Stimulated activated CD4-positive, alpha-beta T cell treated with anti-CD3 and anti-CD28 coated beads, Interleukin-12 subunit alpha, Interleukin-12 subunit beta, amount 100 ng/mL, for 4 hours (primary cell): ENCODE measurements at regions not wholly inside any gene's neighbourhood (a gene's known extent, or its start where the extent isn't known, plus 50 kb on each side); places are given as distances from the start of the nearest gene placed in this dataset.

Source experiments
- DNase-seq: peaks from one replicate; pipeline ENCODE4 v3.0.0-alpha.2; 2020

DNA sequence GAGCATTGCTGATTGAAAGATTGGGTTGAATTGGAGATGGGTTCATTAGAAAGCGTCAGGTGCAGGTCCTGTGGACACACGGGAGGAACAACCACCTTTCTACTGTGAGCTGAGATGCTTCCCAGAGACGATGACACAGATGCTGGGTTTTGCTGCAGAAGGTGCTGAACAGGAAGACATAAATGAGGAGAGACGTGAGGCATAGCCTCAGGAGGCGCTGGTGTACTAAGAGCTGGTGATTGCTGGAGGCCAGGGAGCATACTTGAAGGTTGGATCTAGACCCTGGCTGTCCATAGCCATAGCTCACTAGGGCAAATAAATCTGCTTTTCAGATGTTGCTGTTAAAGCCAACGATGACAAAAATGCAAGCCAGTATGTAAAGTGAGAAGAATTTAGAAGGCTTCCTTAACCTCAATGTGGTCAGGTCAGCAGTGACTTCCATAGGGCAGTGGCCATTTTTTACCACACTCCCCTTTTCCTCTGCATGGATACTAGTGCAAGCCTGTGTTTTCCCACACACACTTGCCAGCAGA is 153.7 kb downstream of the SOX11 start:
- no peak for DNase-seq

DNA sequence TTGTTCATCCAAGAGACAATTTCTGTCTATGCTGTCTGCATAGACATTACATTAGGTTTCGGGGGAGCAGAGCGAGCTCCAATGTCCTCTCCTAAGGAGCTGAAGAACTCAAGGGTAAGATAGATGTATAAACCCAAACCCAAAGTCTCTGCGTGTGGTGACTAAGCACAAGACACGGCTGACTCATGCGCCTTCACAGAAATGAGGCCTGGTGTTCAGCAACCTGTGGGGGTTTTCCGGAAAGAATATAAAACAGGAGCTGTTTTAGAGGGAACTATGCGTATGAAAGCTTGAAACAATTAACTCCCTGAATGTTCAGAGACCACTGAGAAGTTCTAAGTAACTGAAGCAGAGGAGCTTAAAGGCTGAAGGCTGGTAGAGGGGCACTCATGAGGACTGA is 154.7 kb downstream of the SOX11 start:
- DNase-seq: no peak

DNA sequence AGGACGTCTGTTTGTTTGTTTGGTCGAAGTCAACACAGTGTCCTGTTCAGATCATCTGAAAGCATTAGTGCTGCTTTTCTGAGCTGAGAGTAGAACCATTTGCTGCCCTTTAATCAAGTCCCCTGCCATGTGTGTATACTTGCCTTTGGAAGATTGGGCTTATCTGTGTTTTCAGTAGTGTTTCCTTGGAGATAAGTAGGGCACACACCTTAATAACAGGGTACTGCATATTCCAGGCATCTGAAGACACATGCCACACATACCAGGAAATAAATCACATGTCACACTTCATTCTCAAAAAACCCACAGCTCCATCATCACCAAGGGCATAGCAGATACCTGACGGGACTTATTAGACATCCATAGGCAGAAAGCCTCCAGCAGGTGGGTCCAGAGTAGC is 157.4 kb downstream of the SOX11 start:
- no peak for DNase-seq

DNA sequence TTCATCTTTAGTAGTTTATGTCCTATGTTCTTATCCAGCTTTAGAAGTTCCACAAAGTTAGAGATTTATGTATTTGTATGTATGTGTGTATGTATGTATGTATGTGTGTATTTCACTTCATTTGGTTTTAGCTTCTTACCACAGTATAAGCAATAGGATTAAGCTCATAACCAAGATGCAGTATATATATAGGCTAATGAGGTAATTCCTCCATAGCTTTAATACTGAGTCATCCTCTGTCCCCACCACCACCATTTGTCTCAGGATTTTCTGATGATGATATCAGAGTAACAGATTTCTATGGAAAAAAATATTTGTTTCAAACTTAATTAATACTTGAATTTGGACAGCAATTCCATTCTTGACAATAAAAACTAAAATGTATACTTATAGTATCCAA is 159.2 kb downstream of the SOX11 start:
- DNase-seq: no peak

DNA sequence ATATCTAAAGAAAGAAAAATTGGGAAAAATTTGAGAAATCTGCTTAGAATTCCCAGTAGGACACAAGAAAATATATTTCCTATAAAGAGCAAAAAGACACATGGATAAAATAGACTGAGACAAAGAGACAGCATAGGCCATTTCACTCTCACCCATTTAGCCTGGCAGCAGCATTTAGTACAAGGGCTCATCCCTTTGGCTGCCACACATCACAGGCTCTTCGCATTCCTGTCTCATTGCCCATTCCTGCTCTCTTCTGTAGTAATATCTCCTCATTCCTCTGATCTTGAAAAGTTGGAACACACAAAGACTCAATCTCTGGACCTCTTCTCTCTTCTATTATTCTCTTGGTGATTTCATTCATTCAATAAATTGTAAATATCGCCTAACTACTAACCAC is 162.6 kb downstream of the SOX11 start:
- no peak for DNase-seq

DNA sequence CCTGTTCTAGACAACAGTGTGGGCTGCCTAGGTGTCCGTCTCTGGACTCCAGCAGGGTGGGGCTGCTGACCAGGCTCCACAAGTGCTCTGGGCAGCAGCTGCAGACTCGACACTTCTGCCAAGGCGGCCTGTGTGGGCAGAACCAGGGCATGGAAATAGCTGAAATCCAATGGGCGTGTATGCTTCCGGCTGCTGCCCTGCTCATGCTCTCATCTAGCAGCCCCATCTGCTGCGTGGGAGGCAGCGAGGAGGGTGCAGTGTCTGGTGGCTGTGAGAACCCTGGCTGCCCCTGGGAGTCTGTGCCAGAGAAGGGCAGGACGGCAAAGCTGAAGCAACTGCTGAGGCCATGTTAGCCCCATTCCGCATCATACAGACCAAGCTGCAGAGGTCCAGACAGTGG is 174.9 kb downstream of the SOX11 start:
- DNase-seq: no peak

DNA sequence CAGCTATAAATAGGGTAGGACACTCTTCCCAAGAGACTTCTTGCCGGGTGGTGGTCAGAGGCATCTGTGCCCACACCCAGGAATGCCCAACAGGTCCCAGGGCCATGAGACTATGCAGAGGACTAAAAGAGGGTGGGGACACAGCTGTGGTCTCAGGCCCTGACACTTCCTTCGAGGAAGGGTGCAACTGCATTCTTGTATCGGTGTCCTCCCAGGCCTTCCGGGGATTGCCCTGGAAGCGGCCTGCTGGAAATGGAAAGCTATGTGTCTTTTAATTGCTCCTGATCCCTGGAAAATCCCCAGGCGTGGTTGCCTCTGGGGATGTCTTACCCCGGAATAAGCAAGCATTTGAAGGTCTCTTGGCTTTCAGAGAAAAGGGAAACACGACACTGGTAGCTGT is 176.7 kb downstream of the SOX11 start:
- no peak for DNase-seq

DNA sequence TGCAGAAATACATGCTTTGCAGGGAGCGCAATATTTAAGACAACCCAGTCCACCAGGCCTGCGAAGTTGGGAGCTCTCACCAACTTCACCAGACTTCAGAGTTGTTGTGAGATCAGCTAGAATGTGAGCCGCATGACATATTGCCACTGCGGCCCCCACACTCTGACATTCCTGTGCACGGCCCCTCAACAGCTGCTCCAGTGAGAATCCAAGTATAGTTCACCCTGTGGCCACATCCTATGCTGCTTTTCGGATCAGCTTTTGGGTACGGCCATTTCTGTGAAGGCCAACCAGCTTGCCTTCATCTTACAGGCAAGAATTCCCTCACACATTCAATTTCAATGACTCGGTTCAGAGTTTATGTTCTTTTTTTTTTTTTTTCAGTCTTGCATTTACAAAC is 177.8 kb downstream of the SOX11 start:
- DNase-seq: no peak

DNA sequence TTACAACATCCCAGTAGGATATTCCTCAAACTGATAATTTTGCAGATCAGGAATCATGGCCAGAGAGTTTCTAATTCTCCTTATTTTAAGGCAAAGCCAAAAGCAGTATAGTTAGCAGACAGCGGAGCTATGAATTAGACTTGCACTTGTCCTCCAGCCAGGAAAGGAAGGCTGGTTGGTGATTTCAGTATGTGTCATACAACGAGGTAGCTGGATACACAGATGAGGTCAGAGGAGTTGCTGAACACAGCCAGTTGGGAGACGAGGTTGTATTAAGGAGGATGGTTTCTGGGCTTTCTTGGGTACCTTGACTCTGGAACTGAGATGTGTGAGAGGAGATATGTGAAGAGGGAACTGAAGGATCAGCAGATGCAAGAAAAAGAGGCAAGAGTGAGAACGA is 185.2 kb downstream of the SOX11 start:
- DNase-seq: no peak

DNA sequence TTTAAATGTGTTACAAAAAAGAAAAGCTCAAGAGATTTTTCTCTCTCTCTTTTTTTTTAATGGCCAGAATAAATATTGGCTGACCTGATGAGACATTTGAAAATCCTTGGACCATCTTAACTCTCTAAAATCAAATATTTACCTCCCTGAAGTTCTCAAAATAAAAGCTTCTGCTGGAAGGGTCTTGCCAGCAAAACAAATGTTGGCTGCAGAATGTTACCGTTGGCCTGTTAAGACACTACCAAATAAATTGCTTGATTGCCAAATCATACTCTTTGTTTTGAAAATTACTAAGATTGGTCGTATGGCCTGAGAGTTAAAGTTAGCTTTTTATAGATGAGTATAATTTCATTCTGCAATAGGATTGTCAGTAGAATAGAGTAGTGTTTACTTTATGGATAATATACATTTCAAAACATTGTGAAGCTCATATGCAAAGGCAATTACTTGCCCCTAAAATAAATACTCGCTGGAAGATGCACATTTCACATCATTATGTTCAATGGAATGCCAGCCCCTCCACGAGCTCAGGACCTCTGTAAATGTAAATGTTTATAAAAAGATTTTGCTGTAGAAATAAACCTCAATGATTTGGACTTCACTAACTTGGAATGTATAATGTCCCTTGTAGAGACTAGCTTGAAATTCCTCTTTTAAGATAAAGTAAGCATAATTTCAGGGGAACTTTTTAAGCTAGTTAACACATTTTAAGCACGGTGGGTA is 193.4 kb downstream of the SOX11 start:
- DNase-seq: no peak

DNA sequence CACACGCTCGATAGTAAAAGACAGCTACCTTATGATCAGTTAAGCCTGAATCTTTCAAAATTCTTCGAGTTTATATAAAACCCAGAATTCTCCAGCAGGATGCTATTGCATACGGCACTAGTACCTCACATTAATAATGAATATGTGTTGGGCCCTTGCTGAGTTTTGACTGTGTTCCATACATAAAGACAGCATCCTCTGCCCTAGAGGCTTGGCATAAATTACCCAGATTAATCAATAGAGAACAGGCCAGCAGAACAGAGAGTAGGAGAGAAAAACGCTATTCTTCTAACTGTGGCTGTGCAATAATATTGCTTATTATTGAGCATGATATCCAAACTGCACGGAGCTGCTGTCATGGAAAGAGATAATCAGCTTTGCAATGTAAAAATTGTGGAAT is 194.3 kb downstream of the SOX11 start:
- DNase-seq: no peak

DNA sequence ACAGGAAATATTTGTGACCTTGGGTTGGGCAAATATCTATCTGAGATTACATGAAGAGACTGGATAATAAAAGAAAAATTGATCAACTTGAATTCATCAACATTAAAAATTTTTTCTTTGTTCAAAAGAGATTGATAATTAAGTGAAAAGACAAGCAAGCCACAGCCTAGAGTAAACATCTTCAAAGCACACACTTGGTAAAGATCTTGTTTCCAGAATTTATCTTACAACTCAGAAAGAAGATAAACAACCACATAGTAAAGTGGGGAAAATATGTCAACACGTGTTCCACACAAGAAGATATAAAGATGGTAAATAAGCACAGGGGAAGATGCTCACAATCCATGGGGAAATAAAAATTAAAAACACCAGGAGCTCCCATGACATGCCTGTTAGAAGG is 195.9 kb downstream of the SOX11 start:
- no peak for DNase-seq

DNA sequence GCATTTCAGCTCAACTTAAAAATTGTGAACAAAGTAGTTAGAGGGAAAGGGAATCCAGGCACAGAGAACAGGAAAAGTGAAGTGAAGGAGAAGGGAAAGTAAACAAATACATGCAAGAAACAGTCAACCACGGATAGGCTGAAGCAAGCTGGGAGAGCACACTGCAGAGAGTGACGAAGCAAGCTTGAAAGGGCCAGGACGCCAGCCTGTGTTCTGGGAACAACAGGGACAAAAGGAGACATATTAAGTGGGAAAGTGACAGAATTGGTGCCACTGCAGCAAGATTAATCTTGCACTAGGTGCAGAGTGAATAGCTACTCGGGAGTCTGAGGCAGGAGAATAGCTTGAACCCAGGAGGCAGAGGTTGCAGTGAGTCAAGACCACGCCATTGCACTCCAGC is 197.3 kb downstream of the SOX11 start:
- DNase-seq: no peak

DNA sequence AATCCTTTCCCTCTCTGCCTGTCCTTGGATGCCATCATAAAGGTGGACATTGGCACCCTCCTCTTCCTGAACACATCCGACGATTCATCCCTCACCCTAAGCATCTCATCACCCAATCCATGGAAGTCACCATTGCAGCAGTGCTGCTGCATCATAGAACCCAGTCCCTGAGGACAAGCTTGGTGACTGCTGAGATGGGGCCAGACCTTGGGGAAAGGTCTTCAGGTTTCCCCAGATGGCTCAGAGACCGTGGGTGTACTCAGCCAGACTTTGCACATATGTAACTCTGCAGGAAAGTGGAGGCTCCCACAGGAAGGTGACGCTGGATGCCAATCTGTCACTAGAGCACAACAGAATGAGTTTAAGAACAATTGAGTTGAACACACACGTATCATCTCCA is 202.2 kb downstream of the SOX11 start:
- no peak for DNase-seq

DNA sequence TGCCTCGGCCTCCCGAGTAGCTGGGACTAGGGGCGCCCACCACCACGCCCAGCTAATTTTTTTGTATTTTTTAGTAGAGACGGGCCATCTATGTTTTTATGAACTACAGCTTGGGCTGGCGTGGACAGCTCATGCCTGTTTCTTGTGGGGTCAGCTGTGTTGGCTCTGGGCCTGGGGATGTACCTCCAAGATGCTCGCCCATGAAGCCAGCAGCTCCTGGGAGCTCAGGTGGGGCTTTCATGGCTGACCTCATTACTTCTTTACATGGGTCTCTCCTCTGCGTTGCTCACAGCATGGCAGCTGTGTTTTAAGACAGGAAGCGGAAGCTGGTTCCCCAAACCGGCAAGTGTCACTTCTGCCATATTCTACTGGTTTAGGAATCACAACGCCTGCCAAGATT is 203.1 kb downstream of the SOX11 start:
- DNase-seq: no peak

DNA sequence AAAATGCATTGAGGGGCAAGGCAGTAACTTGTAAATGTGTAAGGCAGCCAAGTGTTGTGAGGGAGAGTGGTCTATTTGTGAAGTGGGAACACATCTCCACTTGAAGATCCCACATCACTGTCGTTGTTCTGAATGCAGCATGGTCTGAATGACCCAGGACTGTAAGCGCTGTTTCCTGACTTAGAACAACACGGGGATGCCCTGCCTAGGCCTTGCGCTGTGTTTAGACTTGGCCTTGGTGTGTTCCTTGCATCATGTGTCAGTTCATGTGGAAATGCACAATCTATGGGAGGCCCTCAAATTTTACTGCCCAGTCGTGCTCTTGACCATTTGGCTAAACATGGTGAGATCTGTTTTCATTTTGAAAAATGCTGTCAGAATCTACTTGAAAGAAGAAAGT is 205.1 kb downstream of the SOX11 start:
- no peak for DNase-seq

DNA sequence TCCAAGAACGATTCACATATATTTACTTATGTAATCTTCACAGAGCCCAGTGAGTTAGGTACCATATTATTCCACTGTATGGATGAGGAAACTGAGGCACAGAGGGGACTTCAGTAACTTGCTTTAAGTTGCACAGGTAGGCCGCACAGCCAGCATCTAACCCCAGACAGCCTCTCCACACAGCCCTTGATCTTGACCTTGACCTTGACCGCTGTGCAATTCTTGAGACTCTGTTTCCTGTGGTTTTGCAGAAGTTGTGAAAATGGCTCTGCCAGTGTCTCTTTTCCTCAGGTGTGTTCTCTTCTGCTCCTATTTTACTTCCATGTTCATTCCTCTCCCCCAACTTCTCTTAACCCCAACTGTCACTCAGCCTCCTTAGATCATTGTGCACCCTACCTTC is 206.5 kb downstream of the SOX11 start:
- no peak for DNase-seq

DNA sequence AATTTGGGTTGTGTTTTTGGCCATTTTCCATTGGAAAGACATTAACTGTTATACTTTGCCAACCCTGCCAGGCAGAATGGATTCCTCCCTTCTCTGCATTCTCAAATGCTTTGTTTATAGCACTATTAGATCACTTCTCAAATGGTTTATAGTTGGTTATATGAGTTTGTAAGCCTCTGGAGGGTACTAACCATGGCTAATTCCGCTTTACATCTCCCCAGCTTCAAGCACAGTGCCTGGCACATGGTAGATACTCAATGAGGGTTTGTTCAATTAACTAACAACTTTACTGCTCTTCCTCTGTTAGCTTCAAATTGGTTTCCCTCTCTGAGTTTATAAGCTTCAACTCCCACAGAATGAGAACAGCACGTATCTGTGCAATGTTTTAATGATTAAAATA is 213.5 kb downstream of the SOX11 start:
- no peak for DNase-seq

DNA sequence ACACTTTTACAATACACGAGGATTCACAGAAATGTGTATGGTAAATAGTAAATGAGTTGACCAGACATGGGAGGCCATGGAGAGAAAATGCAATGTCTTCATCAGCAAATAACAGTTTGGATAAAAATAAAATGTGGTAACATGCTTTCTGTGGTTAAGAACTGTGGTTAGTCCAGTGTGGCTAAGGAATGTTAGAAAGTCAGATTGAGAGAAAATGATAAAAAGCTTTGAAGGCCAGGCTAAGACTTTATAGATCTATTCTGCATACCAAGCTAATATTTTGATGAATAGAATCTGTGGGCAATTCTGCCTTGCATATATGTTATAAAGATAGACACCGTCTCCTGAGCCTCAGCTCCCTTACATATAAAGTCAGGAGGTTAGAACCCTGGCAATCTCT is 215.9 kb downstream of the SOX11 start:
- DNase-seq: no peak

DNA sequence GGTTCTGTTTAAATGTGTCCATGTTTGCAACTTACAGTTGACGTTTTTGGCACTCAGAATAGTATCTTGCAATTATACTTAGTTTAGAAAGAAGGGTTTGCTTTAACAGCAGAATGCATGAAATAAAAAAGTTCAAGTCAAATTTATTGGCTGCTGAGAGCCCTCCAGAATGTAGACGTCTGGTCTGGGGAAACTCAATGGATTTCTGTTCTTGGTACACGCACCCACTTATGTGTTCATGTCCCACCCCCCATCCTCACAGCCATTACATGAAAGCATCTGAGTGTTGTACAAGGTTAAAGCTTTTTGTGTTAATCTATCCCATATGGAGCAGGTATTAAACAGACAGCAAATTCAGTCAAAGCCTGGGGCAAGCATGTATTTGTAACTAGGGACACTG is 219.5 kb downstream of the SOX11 start:
- no peak for DNase-seq

DNA sequence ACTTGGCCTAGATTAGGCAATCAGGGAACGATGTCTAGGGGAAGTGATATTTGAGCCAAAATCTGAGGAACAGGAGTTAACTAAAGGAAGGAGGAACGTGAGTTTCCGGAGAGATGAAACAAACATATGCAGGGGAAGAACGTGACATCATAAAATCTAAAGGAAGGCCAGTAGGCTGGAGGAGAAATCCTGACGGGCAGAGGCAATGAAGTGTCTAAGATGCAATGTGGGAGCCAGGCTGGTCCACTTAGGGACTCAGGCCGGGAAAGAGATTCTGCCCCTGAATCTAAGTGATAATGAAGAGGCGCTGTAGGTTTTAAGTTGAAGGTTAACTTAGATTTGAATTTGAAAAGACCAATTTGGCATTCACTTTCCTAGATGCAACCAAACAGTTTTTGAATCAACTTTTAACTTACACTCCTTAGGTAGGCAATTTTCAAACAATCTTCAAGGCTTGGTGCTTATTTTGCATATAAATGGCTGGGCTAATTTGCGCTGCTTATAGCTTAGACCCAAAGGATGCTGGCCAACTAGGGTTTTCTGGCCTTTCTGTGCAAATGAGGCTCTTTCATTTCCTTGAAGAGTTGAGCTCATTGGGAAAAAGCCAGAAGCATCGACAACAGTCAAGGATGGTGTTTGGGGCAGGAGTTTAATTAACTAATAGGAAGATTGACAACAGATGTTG is 221.7 kb downstream of the SOX11 start:
- no peak for DNase-seq

DNA sequence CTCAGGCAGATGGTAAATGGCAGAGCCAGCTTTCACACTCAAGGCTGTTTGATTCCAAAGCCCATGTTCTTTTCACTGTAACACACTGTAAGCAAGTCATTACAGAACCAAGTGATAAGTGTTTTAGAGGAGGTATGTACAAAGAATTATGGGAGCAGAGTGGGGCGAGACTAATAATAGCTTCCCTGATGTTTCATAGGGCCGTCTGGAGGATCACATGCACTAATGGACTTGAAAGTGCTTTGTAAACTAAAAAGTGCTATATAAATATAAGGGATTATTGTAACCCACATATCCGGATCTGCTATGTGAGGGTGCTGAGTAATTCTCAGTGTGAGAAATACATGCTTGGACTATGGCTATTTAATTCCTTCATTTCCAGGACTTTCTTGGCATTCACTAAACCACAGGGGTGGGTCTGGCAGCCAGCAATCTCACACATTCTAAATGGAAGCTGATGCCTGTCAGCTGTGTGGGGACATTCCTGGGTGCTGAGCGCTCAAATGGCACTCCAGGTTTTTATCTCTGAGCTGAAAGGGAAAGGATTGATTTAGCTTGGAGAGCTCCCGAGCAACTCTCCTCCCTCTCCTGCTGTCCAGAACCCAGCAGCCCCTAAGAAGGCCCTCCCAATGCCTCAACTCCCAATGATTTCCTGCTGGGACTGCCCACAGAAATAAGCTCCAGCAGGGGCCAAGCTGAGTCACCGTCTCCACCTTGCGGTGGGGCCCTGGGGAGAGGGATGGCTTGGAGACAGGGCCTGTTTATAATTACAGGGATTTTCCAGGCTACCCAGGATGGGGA is 222.8 kb downstream of the SOX11 start:
- no peak for DNase-seq

DNA sequence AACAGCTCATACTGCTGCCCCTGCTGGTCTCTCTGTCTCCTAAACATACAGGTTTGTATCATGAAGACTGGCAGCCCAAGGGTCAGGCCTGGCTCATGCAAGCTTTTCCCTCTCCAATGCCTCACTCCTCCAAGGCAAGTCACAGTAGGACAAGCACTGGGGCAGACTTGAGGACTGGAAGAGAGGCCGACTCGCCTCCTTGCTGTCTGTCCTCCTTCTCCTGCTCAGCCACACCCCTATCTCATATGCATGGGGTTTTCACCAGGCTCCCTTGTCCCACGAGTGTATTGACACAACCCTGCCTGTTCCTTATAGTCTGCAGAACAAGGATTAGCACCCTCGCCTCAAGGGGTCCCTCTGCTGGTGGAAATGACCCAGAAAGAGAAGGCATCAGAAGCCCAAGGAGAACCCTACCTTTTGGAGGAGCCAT is 223.7 kb downstream of the SOX11 start:
- no peak for DNase-seq

DNA sequence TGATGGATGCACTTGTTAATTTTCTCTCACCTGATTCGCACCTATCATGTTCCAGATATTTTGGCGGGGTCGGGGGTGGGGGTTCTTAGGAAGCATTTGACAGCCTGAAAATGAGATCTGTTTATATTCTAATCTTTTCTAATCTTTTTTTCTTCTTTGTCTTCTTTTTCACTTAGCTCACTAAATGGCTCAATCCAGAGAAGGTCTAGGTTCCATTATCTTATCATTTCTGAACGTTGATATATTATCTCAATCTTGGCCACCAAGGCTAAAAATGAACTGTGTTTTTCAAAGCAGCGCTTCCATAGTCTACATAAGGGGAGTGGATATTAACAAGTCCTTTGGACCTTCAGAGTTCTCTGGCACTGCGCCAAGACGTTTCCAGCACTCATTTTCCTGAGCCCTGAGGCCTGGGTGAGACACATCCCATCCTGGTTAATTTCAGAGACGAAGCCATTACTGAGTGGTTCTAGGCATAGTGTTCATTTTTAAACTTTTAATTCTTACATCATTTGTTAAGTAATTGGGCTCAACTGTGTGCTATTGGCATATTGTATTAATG is 229.0 kb downstream of the SOX11 start:
- DNase-seq: no peak
